MM.1S (cell line): ENCODE measurements at regions not wholly inside any gene's neighbourhood (a gene's known extent, or its start where the extent isn't known, plus 50 kb on each side); places are given as distances from the start of the nearest gene placed in this dataset.

Source experiments
- DNase-seq: peaks from one replicate; pipeline ENCODE4 v3.0.0-alpha.2; 2015
- H2AFZ ChIP-seq: fragments of 300-600 bp; sonication (generic); 2 replicates; pipeline ENCODE4 v1.6.0; 2016; ENCODE audit warnings: antibody characterized with exemption, low read length
- H3F3A ChIP-seq: fragments of 300-600 bp; sonication (generic); 2 replicates; pipeline ENCODE4 v1.6.1; 2016; ENCODE audit warnings: mild to moderate bottlenecking, antibody characterized with exemption, low read length, moderate library complexity, mixed read lengths; ENCODE audit not compliant: insufficient read depth
- H3K27ac ChIP-seq: fragments of 300-600 bp; sonication (generic); 2 replicates; pipeline ENCODE4 v1.5.1; 2016; ENCODE audit warnings: mild to moderate bottlenecking, low read length
- H3K27me3 ChIP-seq: fragments of 300-600 bp; sonication (generic); replicated peaks from 2 replicates; pipeline ENCODE4 v1.6.0; 2016; ENCODE audit warnings: low read length; ENCODE audit not compliant: insufficient read depth
- H3K36me3 ChIP-seq: fragments of 300-600 bp; sonication (generic); replicated peaks from 2 replicates; pipeline ENCODE4 v1.6.1; 2016; ENCODE audit warnings: mild to moderate bottlenecking, low read length, mixed read lengths; ENCODE audit not compliant: insufficient read depth
- H3K4me1 ChIP-seq: fragments of 300-600 bp; sonication (generic); 2 replicates; pipeline ENCODE4 v1.6.1; 2016; ENCODE audit warnings: low read length, mixed read lengths
- H3K4me2 ChIP-seq: fragments of 300-600 bp; sonication (generic); 2 replicates; pipeline ENCODE4 v1.6.0; 2016; ENCODE audit warnings: low read depth, low read length
- H3K4me3 ChIP-seq: fragments of 300-600 bp; sonication (generic); 2 replicates; pipeline ENCODE4 v1.5.1; 2016; ENCODE audit warnings: low read length, mixed read lengths
- H3K79me2 ChIP-seq: fragments of 300-600 bp; sonication (generic); 2 replicates; pipeline ENCODE4 v1.6.1; 2016; ENCODE audit warnings: mixed run types, low read length, mixed read lengths
- H3K9ac ChIP-seq: fragments of 300-600 bp; sonication (generic); 2 replicates; pipeline ENCODE4 v1.6.1; 2016; ENCODE audit warnings: low read length, mixed read lengths
- H3K9me2 ChIP-seq: fragments of 300-600 bp; sonication (generic); replicated peaks from 2 replicates; pipeline ENCODE4 v1.6.1; 2016; ENCODE audit warnings: mild to moderate bottlenecking, low read length, mixed read lengths; ENCODE audit not compliant: insufficient read depth
- H3K9me3 ChIP-seq: fragments of 300-600 bp; sonication (generic); replicated peaks from 2 replicates; pipeline ENCODE4 v1.6.1; 2016; ENCODE audit warnings: mild to moderate bottlenecking, low read length, mixed read lengths; ENCODE audit not compliant: insufficient read depth
- H4K20me1 ChIP-seq: fragments of 300-600 bp; sonication (generic); 2 replicates; pipeline ENCODE4 v1.6.1; 2016; ENCODE audit warnings: mild to moderate bottlenecking, low read length, moderate library complexity, mixed read lengths; ENCODE audit not compliant: insufficient read depth
- CTCF ChIP-seq: fragments of 300-600 bp; sonication (generic); IDR thresholded peaks from 2 replicates; pipeline ENCODE4 v1.5.1; 2016; ENCODE audit warnings: antibody characterized with exemption, low read length, mixed read lengths
- EZH2 ChIP-seq: fragments of 300-600 bp; sonication (generic); optimal IDR thresholded peaks from 2 replicates; pipeline ENCODE3; 2017; ENCODE audit warnings: low read depth, mild to moderate bottlenecking, antibody characterized with exemption, low read length, mixed read lengths
- EZH2phosphoT487 ChIP-seq: fragments of 300-600 bp; sonication (generic); IDR thresholded peaks from 2 replicates; pipeline ENCODE4 v1.6.1; 2018; ENCODE audit warnings: antibody characterized with exemption, low read length

DNA sequence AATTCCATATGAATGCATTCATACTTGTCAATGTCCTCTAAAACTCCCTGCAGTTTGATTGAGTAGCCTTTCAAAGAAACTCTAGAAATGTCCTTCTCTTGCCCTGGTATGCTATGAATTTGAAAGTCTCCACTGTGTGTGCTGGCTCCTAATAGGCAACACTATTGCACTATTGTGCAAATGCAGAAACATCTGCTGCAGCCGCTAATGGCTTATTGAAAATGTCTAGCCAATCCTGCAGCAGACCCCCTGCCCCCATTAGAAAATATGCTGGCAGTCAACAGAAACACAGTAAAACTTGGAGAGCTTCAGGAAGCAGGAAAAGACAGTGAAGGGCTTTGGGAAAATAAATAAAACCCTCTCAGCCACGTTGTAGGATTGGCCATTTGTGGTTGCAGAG lies 87.3 kb upstream of the GRAMD2B start:
- H3F3A ChIP-seq: no peaks in the 10 kb centered on the region
- DNase-seq: no peak
- H3K4me2 ChIP-seq: no peak overlapping the region
- no peak overlapping the region for H2AFZ ChIP-seq
- no peak overlapping the region for H3K27ac ChIP-seq
- H3K4me1 ChIP-seq: no peaks in the 10 kb centered on the region; the same call in 1 of the 2 replicates
- H3K9me2 ChIP-seq: no peaks in the 10 kb centered on the region
- H3K27me3 ChIP-seq: no peaks in the 10 kb centered on the region
- no peaks in the 10 kb centered on the region for H3K36me3 ChIP-seq
- no peak overlapping the region for H3K4me3 ChIP-seq
- no peak for TF ChIP-seq EZH2
- no peak for TF ChIP-seq CTCF
- TF ChIP-seq EZH2phosphoT487: no peak
- no peaks in the 10 kb centered on the region for H3K79me2 ChIP-seq
- H3K9ac ChIP-seq: no peak overlapping the region
- no peaks in the 10 kb centered on the region for H4K20me1 ChIP-seq
- no peaks in the 10 kb centered on the region for H3K9me3 ChIP-seq

GRCh38 chr5:126338635-126339034 lies 84.6 kb upstream of the GRAMD2B start:
- H2AFZ ChIP-seq: no peak overlapping the region
- no peaks in the 10 kb centered on the region for H4K20me1 ChIP-seq
- no peaks in the 10 kb centered on the region for H3K9me3 ChIP-seq
- no peaks in the 10 kb centered on the region for H3K36me3 ChIP-seq
- H3K4me1 ChIP-seq: no peaks in the 10 kb centered on the region; the same call in 1 of the 2 replicates
- H3K79me2 ChIP-seq: no peaks in the 10 kb centered on the region
- DNase-seq: no peak
- TF ChIP-seq EZH2 (no peak), EZH2phosphoT487 (no peak), CTCF (no peak)
- H3K4me3 ChIP-seq: no peak overlapping the region
- no peak overlapping the region for H3K4me2 ChIP-seq
- H3K9me2 ChIP-seq: no peaks in the 10 kb centered on the region
- no peak overlapping the region for H3K27ac ChIP-seq
- no peaks in the 10 kb centered on the region for H3F3A ChIP-seq
- no peaks in the 10 kb centered on the region for H3K27me3 ChIP-seq
- no peak overlapping the region for H3K9ac ChIP-seq

DNA sequence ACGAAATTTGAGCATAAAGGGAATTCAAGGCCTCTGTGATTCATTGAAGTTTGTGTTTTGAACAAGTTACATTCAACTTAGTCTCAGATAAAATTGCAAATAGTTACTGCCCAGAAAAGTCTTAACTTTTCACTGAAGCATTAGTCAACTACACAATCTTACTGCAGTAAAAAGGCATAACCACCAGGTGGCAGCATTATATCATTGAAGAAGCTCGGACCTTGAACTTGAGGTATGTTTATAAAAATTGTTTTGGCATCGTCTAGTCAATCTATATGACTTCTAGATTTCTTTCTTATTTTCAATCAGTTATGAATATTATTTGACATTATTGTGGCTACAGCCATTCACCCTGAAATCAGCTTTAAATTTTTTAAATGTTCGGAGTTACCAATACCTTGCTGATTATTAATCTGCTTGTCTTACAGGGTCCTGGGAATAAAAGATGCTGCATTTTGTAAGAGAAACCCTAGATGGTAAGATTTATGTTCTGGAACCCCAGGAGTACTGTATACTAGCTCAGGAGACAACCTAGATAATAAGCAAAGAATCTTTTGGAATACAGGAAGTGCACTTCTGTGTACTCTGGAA lies 83.9 kb upstream of the GRAMD2B start:
- no peak for TF ChIP-seq EZH2phosphoT487
- TF ChIP-seq CTCF: peak; percentile 86
- no peaks in the 10 kb centered on the region for H3K36me3 ChIP-seq
- H3F3A ChIP-seq: no peaks in the 10 kb centered on the region
- no peak overlapping the region for H3K4me3 ChIP-seq
- H3K4me2 ChIP-seq: no peak overlapping the region
- H3K27ac ChIP-seq: no peak overlapping the region
- H3K9me3 ChIP-seq: no peaks in the 10 kb centered on the region
- no peaks in the 10 kb centered on the region for H3K9me2 ChIP-seq
- no peak overlapping the region for H3K9ac ChIP-seq
- H3K79me2 ChIP-seq: no peaks in the 10 kb centered on the region
- H3K27me3 ChIP-seq: no peaks in the 10 kb centered on the region
- H4K20me1 ChIP-seq: no peaks in the 10 kb centered on the region
- DNase-seq: peak; percentile 81
- no peaks in the 10 kb centered on the region; the same call in 1 of the 2 replicates for H3K4me1 ChIP-seq
- no peak overlapping the region for H2AFZ ChIP-seq
